ENCODE measurements at regions not wholly inside any gene's neighbourhood (a gene's known extent, or its start where the extent isn't known, plus 50 kb on each side); places are given as distances from the start of the nearest gene placed in this dataset.

DNA sequence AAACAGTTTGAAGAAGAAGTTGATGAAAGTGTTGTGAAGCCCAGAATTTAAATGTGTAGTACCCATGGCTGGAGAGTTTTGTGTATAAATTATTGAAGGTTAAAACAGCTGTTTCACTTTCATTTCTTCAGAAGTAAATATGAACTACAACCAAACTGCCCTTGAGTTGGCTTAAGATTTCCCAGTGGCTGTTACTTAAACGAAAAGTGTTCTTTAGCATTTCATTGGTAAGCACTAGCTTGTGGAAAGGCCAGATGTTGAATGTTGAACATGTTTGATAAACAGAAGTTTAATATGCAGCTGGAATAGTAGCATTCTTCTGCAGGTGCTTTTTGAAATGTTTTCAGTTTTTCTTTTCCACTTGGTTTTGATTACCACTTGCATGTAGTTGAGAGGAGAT is 83.2 kb upstream of the TNRC6B start:
- no peak overlapping the region for H4K91ac ChIP-seq (replicated peaks; ENCODE audit: insufficient read length, low read length)
- H3K18ac ChIP-seq (ENCODE audit: extremely low read depth, low read length) = no peak overlapping the region
- no peak overlapping the region for H3K14ac ChIP-seq (ENCODE audit: insufficient read length)
- no peak overlapping the region for H3K23ac ChIP-seq (ENCODE audit: insufficient read length)
- no peaks in the 10 kb centered on the region for H3K27me3 ChIP-seq (replicated peaks in 1 of 4; ENCODE audit: control insufficient read depth in 3 of 4, extremely low read depth in 1 of 4, insufficient read depth in 3 of 4, low read length in 3 of 4)
- H3K79me1 ChIP-seq (ENCODE audit: low read depth, low read length) = no peaks in the 10 kb centered on the region; the same call in 1 of the 2 replicates
- no peak overlapping the region for H3K4me2 ChIP-seq (ENCODE audit: insufficient read depth in 1 of 2, low read depth in 2 of 2, low read length in 2 of 2)
- DNase-seq (ENCODE audit: low read depth in 1 of 2, low spot score in 2 of 2) = no peak
- no peak for FAIRE-seq
- no peaks in the 10 kb centered on the region; the same call in 1 of the 2 replicates for H3K23me2 ChIP-seq (ENCODE audit: low read depth, low read length)
- no peak overlapping the region for H3K27ac ChIP-seq (ENCODE audit: low read depth, low read length)
- no peaks in the 10 kb centered on the region for H4K20me1 ChIP-seq (replicated peaks in 1 of 2; ENCODE audit: control insufficient read depth in 1 of 2, insufficient read depth in 2 of 2, low read length in 2 of 2)
- no peak for TF ChIP-seq HDAC2 (IDR thresholded peaks at IDR 0.05; ENCODE audit: borderline replicate concordance in 1 of 2, low read depth in 2 of 2, low read length in 2 of 2)
- TF ChIP-seq JUN (IDR thresholded peaks at IDR 0.05; ENCODE audit: low read depth, low read length) = no peak
- no peak for TF ChIP-seq POU5F1 (IDR thresholded peaks at IDR 0.05; ENCODE audit: low read depth, low read length)
- TF ChIP-seq CBX5 (IDR thresholded peaks at IDR 0.05; ENCODE audit: low read depth, low read length) = no peak
- TF ChIP-seq RAD21 (IDR thresholded peaks at IDR 0.05 in 1 of 2, conservative IDR thresholded peaks at IDR 0.05 in 1 of 2; ENCODE audit: low read depth in 2 of 2, low read length in 2 of 2) = no peak
- no peak for TF ChIP-seq TAF1 (IDR thresholded peaks at IDR 0.05; ENCODE audit: low read depth, low read length)
- TF ChIP-seq JUND (IDR thresholded peaks at IDR 0.05; ENCODE audit: low read length) = no peak
- no peak for TF ChIP-seq NRF1 (IDR thresholded peaks at IDR 0.05; ENCODE audit: low read depth, low read length)
- TF ChIP-seq KDM4A (IDR thresholded peaks at IDR 0.05; ENCODE audit: low read depth, low read length, severe bottlenecking) = no peak
- no peak for TF ChIP-seq SIX5 (IDR thresholded peaks at IDR 0.05; ENCODE audit: low read depth, low read length)
- TF ChIP-seq FOSL1 (IDR thresholded peaks at IDR 0.05; ENCODE audit: insufficient read depth, low read depth, low read length) = no peak
- no peak for TF ChIP-seq CHD1 (IDR thresholded peaks at IDR 0.05; ENCODE audit: low read depth, low read length)
- TF ChIP-seq MAX (IDR thresholded peaks at IDR 0.05) = no peak
- TF ChIP-seq TBP (IDR thresholded peaks at IDR 0.05; ENCODE audit: low read depth, low read length) = no peak
- TF ChIP-seq TAF7 (optimal IDR thresholded peaks at IDR 0.05; ENCODE audit: borderline replicate concordance, low read depth, low read length) = no peak
- no peak overlapping the region for H4K8ac ChIP-seq (ENCODE audit: extremely low read depth, insufficient read depth, low read length)
- no peak overlapping the region for H2BK120ac ChIP-seq (replicated peaks; ENCODE audit: low read depth, low read length)
- no peak overlapping the region for H2AK5ac ChIP-seq (ENCODE audit: low read depth, low read length)
- H2BK15ac ChIP-seq (ENCODE audit: low read length) = no peak overlapping the region
- no peaks in the 10 kb centered on the region for H3K36me3 ChIP-seq (ENCODE audit: control insufficient read depth in 2 of 4, insufficient read depth in 4 of 4, low read length in 3 of 4)
- no peak overlapping the region for H2BK20ac ChIP-seq (ENCODE audit: low read length)
- H3K56ac ChIP-seq (replicated peaks; ENCODE audit: insufficient read length, low read depth, low read length) = no peak overlapping the region
- no peak overlapping the region for H4K5ac ChIP-seq (ENCODE audit: insufficient read length, low read depth, low read length)
- 68% methylated on average over 1 of the region's 1 CpG; no CpG with 5 or more reads in 1 of the 2 experiments for WGBS, 2 experiments (ENCODE audit: extremely low coverage in 1 of 2, insufficient coverage in 1 of 2, insufficient read length in 1 of 2, insufficient replicate concordance in 2 of 2, low coverage in 1 of 2, low lambda C conversion rate in 2 of 2, missing lambda C conversion rate in 1 of 2)
- no peak overlapping the region for H2AFZ ChIP-seq (ENCODE audit: low read length)
- CTCF ChIA-PET (ENCODE audit: partially characterized antibody) = no interaction called here
- no peak overlapping the region for H2BK5ac ChIP-seq (ENCODE audit: low read depth, low read length)
- no peaks in the 10 kb centered on the region for H3K9me3 ChIP-seq (ENCODE audit: insufficient read depth in 2 of 2, low read depth in 1 of 2, low read length in 1 of 2)
- no peak overlapping the region for H3K4ac ChIP-seq (replicated peaks; ENCODE audit: insufficient read length, low read depth, low read length)
- H3K4me3 ChIP-seq (ENCODE audit: extremely low read depth in 1 of 4, insufficient read depth in 2 of 4, low read depth in 3 of 4, low read length in 4 of 4) = no peak overlapping the region
- no peak overlapping the region for H3K9ac ChIP-seq (replicated peaks in 1 of 4; ENCODE audit: extremely low read depth in 1 of 4, low read depth in 3 of 4, low read length in 3 of 4)
- peaks cover 0 to 15% of the 10 kb centered on the region in 2 experiments; a peak in 2 of 4 replicates for H3K79me2 ChIP-seq (ENCODE audit: control insufficient read depth in 1 of 2, insufficient read depth in 2 of 2, low read length in 2 of 2)
- H3K4me1 ChIP-seq (replicated peaks in 1 of 4; ENCODE audit: control insufficient read depth in 3 of 4, insufficient read depth in 4 of 4, low read length in 3 of 4) = no peaks in the 10 kb centered on the region
- H2BK12ac ChIP-seq (ENCODE audit: low read depth, low read length) = no peak overlapping the region
- POLR2A ChIA-PET (ENCODE audit: partially characterized antibody) = no interaction called here
